WTC11 (cell line): ENCODE measurements at regions not wholly inside any gene's neighbourhood (a gene's known extent, or its start where the extent isn't known, plus 50 kb on each side); places are given as distances from the start of the nearest gene placed in this dataset.

Experiments
- NR1H2 ChIP-seq: sonication (generic); formaldehyde crosslinking; IDR thresholded peaks from 2 replicates; pipeline ENCODE4 v1.9.0; 2021; ENCODE audit warnings: mild to moderate bottlenecking, moderate library complexity, missing genetic modification reagents
- ZNF138 ChIP-seq: sonication (generic); formaldehyde crosslinking; conservative IDR thresholded peaks from 2 replicates; pipeline ENCODE4 v1.8.1; 2022; ENCODE audit warnings: mild to moderate bottlenecking, moderate library complexity, missing genetic modification reagents
- TF ChIP-seq, protein P1 (sequence below): fragments of 200-600 bp; IDR thresholded peaks from 2 replicates; pipeline ENCODE4 v1.8.0; 2022; ENCODE audit warnings: antibody characterized with exemption
- TF ChIP-seq, protein P2 (sequence below): sonication (generic); formaldehyde crosslinking; IDR thresholded peaks from 2 replicates; pipeline ENCODE4 v1.8.0; 2022; ENCODE audit warnings: mild to moderate bottlenecking, missing genetic modification reagents
- TF ChIP-seq, protein P3 (sequence below): sonication (generic); formaldehyde crosslinking; IDR thresholded peaks from 2 replicates; pipeline ENCODE4 v1.8.1; 2023; ENCODE audit warnings: mild to moderate bottlenecking, missing genetic modification reagents

DNA sequence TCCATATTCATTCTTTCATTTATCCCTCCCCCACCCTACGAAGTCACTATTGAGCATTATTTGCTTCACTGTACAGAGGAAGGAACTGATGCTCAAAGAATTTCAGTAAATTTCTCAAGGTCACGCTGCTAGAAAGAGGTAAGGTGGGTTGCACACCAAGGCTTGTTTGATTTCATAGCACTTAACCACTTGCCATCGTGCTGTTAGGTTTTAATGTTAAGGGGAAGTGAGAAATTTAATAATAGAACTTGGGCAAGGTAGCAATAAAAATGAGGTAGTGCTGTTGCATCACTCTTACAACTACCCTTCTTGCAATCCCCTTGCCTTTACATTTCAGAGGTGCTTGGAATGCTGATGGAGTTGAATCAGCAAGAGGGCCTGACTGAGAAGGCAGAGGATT, 343.1 kb downstream of the MID1IP1 start:
- TF ChIP-seq, protein P1, sequence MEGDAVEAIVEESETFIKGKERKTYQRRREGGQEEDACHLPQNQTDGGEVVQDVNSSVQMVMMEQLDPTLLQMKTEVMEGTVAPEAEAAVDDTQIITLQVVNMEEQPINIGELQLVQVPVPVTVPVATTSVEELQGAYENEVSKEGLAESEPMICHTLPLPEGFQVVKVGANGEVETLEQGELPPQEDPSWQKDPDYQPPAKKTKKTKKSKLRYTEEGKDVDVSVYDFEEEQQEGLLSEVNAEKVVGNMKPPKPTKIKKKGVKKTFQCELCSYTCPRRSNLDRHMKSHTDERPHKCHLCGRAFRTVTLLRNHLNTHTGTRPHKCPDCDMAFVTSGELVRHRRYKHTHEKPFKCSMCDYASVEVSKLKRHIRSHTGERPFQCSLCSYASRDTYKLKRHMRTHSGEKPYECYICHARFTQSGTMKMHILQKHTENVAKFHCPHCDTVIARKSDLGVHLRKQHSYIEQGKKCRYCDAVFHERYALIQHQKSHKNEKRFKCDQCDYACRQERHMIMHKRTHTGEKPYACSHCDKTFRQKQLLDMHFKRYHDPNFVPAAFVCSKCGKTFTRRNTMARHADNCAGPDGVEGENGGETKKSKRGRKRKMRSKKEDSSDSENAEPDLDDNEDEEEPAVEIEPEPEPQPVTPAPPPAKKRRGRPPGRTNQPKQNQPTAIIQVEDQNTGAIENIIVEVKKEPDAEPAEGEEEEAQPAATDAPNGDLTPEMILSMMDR = no peak
- TF ChIP-seq ZNF138 (no peak), NR1H2 (CRISPR knock-in tag) (no peak)
- TF ChIP-seq, protein P2, sequence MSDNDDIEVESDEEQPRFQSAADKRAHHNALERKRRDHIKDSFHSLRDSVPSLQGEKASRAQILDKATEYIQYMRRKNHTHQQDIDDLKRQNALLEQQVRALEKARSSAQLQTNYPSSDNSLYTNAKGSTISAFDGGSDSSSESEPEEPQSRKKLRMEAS (CRISPR knock-in tag) = no peak
- TF ChIP-seq, protein P3, sequence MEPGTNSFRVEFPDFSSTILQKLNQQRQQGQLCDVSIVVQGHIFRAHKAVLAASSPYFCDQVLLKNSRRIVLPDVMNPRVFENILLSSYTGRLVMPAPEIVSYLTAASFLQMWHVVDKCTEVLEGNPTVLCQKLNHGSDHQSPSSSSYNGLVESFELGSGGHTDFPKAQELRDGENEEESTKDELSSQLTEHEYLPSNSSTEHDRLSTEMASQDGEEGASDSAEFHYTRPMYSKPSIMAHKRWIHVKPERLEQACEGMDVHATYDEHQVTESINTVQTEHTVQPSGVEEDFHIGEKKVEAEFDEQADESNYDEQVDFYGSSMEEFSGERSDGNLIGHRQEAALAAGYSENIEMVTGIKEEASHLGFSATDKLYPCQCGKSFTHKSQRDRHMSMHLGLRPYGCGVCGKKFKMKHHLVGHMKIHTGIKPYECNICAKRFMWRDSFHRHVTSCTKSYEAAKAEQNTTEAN (CRISPR knock-in tag) = no peak
